K562 (cell line): ENCODE measurements at regions not wholly inside any gene's neighbourhood (a gene's known extent, or its start where the extent isn't known, plus 50 kb on each side); places are given as distances from the start of the nearest gene placed in this dataset.

Source experiments
- ATAC-seq: fragments of 200-7000 bp; cut with Tn5 transposase; 3 replicates; pipeline ENCODE4 v1.9.1; 2020; ENCODE audit warnings: moderate library complexity
- BruUV-seq: library from RNA; stranded (reverse); fragments of 400-500 nt; replicated peaks from 2 replicates; lab custom pipeline; 2021; lab: Mats Ljungman, UMichigan
- CTCF ChIA-PET: fragments of 300-600 bp; formaldehyde crosslinking; extraction: SDS; loops from one replicate; lab custom pipeline; 2021; ENCODE audit warnings: low intra/inter-chr PET ratio; lab: Yijun Ruan, JAX
- POLR2A ChIA-PET: fragments of 300-600, 350-650 bp; sonication (Branson Sonifier 250); formaldehyde crosslinking; extraction: SDS; loops from one replicate; lab custom pipeline; 2021; ENCODE audit warnings: antibody characterized with exemption, inconsistent platforms; lab: Yijun Ruan, JAX
- DNase-seq, 4 experiments: peaks; one replicate each; pipeline versions ENCODE4 v3.0.0 to v3.0.0-alpha.2; 2011 to 2018; ENCODE audit warnings: low spot score in 3 of 4, mixed read lengths in 3 of 4; ENCODE audit errors: extremely low read depth in 1 of 4
- FAIRE-seq: peaks from 2 replicates; lab custom pipeline; 2011; peaks lifted over from hg19 to GRCh38; lab: Jason Lieb, UNC
- H2AFZ ChIP-seq: 2 replicates; pipeline ENCODE4 v1.6.0; 2011; ENCODE audit warnings: low read depth, low read length, control low read depth, inconsistent platforms
- H3K27ac ChIP-seq: fragments of 200-600 bp; 3 replicates; pipeline ENCODE4 v1.8.0; 2011; ENCODE audit warnings: low read depth, mild to moderate bottlenecking, control low read depth, inconsistent platforms, low read length, moderate library complexity, mixed read lengths; ENCODE audit errors: extremely low read depth
- H3K27me3 ChIP-seq, 2 experiments: fragments of 300-600 bp in 1 of 2; 2 replicates in 1 of 2; 3 replicates in 1 of 2; pipeline versions ENCODE4 v1.6.0 to v1.8.0; 2011; ENCODE audit warnings: inconsistent platforms in 2 of 2, low read length in 2 of 2, mild to moderate bottlenecking in 1 of 2, mixed read lengths in 1 of 2, moderate library complexity in 1 of 2; ENCODE audit not compliant: control insufficient read depth in 2 of 2, insufficient read depth in 2 of 2
- H3K36me3 ChIP-seq: fragments of 300-600 bp; 3 replicates; pipeline ENCODE4 v1.8.0; 2011; ENCODE audit warnings: mild to moderate bottlenecking, low read length, inconsistent platforms; ENCODE audit not compliant: control insufficient read depth, insufficient read depth
- H3K4me1 ChIP-seq, 2 experiments: fragments of 200-600 bp in 1 of 2; replicated peaks in 1 of 2; 2 replicates in 1 of 2; 3 replicates in 1 of 2; pipeline versions ENCODE4 v1.5.1 to v1.8.0; 2011; ENCODE audit warnings: inconsistent platforms in 2 of 2, low read length in 2 of 2, mild to moderate bottlenecking in 1 of 2, mixed read lengths in 1 of 2, moderate library complexity in 1 of 2; ENCODE audit not compliant: control insufficient read depth in 2 of 2, insufficient read depth in 2 of 2
- H3K4me2 ChIP-seq: 2 replicates; pipeline ENCODE4 v1.6.1; 2011; ENCODE audit warnings: low read length, control low read depth, inconsistent platforms, mixed read lengths; ENCODE audit not compliant: insufficient read depth
- H3K4me3 ChIP-seq: fragments of 200-600 bp; sonication (generic), shearing (Covaris generic); 2 replicates; pipeline ENCODE4 v1.5.1; 2016; ENCODE audit warnings: control low read depth, inconsistent platforms
- H3K79me2 ChIP-seq: fragments of 200-600 bp; 3 replicates; pipeline ENCODE4 v1.8.0; 2011; ENCODE audit warnings: low read length, inconsistent platforms; ENCODE audit not compliant: control insufficient read depth, insufficient read depth
- H3K9ac ChIP-seq, 2 experiments: 2 replicates each; pipeline versions ENCODE4 v1.6.0 to v1.6.1; 2011; ENCODE audit warnings: low read depth in 2 of 2, low read length in 2 of 2, control low read depth in 1 of 2, inconsistent platforms in 1 of 2, mild to moderate bottlenecking in 1 of 2, mixed read lengths in 1 of 2; ENCODE audit not compliant: insufficient read depth in 1 of 2
- H3K9me1 ChIP-seq: one replicate; pipeline ENCODE4 v1.6.0; 2011; ENCODE audit warnings: inconsistent platforms, mild to moderate bottlenecking, low read length, moderate library complexity; ENCODE audit not compliant: control insufficient read depth, insufficient read depth
- H3K9me3 ChIP-seq: replicated peaks from 2 replicates; pipeline ENCODE4 v1.5.1; 2011; ENCODE audit warnings: low read depth, low read length, inconsistent platforms; ENCODE audit not compliant: control insufficient read depth, insufficient read depth
- H4K20me1 ChIP-seq: replicated peaks from 2 replicates; pipeline ENCODE4 v1.6.1; 2011; ENCODE audit warnings: low read length, inconsistent platforms, mixed read lengths; ENCODE audit not compliant: control insufficient read depth, insufficient read depth
- BCOR ChIP-seq: fragments of 450-650 bp; IDR thresholded peaks from 2 replicates; pipeline ENCODE4 v1.6.1; 2016
- BRF1 ChIP-seq: IDR thresholded peaks from 3 replicates; pipeline ENCODE4 v1.6.1; 2011; ENCODE audit warnings: borderline replicate concordance, mild to moderate bottlenecking; ENCODE audit not compliant: insufficient read length; ENCODE audit errors: extremely low read depth
- CBX8 ChIP-seq: fragments of 200-600 bp; sonication (generic); IDR thresholded peaks from 2 replicates; pipeline ENCODE4 v1.6.1; 2012; ENCODE audit warnings: borderline replicate concordance, mixed run types, low read depth, mild to moderate bottlenecking, moderate library complexity, mixed read lengths, low read length, control low read depth, inconsistent platforms; ENCODE audit not compliant: poor library complexity, severe bottlenecking; ENCODE audit errors: extremely low read depth
- CREM ChIP-seq: IDR thresholded peaks from 2 replicates; pipeline ENCODE4 v1.6.1; 2014; ENCODE audit warnings: antibody characterized with exemption, low read depth
- DMBX1 ChIP-seq: fragments of 250-450 bp; sonication (Bioruptor Pico); IDR thresholded peaks from 2 replicates; pipeline ENCODE4 v1.8.0; 2022; ENCODE audit warnings: inconsistent platforms, mild to moderate bottlenecking, moderate library complexity, borderline replicate concordance
- NFYB ChIP-seq: IDR thresholded peaks from 2 replicates; pipeline ENCODE4 v1.6.1; 2011; ENCODE audit warnings: mild to moderate bottlenecking, moderate library complexity; ENCODE audit not compliant: insufficient read length; ENCODE audit errors: extremely low read depth
- NR2F6 ChIP-seq: fragments of 450-650 bp; formaldehyde crosslinking; IDR thresholded peaks from 2 replicates; pipeline ENCODE4 v1.4.0; 2020; ENCODE audit warnings: mild to moderate bottlenecking
- RNF2 ChIP-seq: sonication (generic); IDR thresholded peaks from 2 replicates; pipeline ENCODE4 v1.6.1; 2016
- SP1 ChIP-seq: sonication (generic); formaldehyde crosslinking; IDR thresholded peaks from 2 replicates; pipeline ENCODE4 v1.8.1; 2022; ENCODE audit warnings: mild to moderate bottlenecking, missing genetic modification reagents
- ZNF12 ChIP-seq: sonication (generic); formaldehyde crosslinking; IDR thresholded peaks from 2 replicates; pipeline ENCODE4 v1.4.0; 2020; ENCODE audit warnings: mild to moderate bottlenecking, missing genetic modification reagents
- ZNF277 ChIP-seq: fragments of 250-450 bp; sonication (Bioruptor Pico); IDR thresholded peaks from 2 replicates; pipeline ENCODE4 v1.8.0; 2022; ENCODE audit warnings: inconsistent platforms, mild to moderate bottlenecking, moderate library complexity, borderline replicate concordance
- ZNF589 ChIP-seq: fragments of 200-800 bp; sonication (Bioruptor generic); IDR thresholded peaks from 2 replicates; pipeline ENCODE4 v1.6.1; 2016; ENCODE audit warnings: low read depth, missing genetic modification characterization, missing compliant biosample characterization
- WGBS: fragments of 100-300 bp; shearing (Covaris generic); methylation state at CpG from one replicate; pipeline ENCODE4 v1.1.6; 2016; ENCODE audit warnings: low coverage, mixed read lengths; ENCODE audit not compliant: insufficient coverage; ENCODE audit errors: missing lambda C conversion rate; 5-methylcytosine and 5-hydroxymethylcytosine counted together
- in situ Hi-C: fragments of 300-500 bp; cut with MboI; formaldehyde crosslinking; loops from 4 replicates; pipeline ENCODE4 v1.15.0; 2018; ENCODE audit warnings: inconsistent platforms, mixed read lengths
- intact Hi-C: fragments of 100-400 bp; cut with micrococcal nuclease; formaldehyde crosslinking; loops from 2 replicates; pipeline ENCODE4 v1.14.2; 2022
- TF ChIP-seq, protein P1 (sequence below), 2 experiments: IDR thresholded peaks in 1 of 2; conservative IDR thresholded peaks in 1 of 2; 2 replicates each; pipeline ENCODE4 v1.6.1; 2016; ENCODE audit warnings: low read depth in 2 of 2, mild to moderate bottlenecking in 1 of 2, missing compliant biosample characterization in 1 of 2, missing genetic modification characterization in 1 of 2, moderate library complexity in 1 of 2

DNA sequence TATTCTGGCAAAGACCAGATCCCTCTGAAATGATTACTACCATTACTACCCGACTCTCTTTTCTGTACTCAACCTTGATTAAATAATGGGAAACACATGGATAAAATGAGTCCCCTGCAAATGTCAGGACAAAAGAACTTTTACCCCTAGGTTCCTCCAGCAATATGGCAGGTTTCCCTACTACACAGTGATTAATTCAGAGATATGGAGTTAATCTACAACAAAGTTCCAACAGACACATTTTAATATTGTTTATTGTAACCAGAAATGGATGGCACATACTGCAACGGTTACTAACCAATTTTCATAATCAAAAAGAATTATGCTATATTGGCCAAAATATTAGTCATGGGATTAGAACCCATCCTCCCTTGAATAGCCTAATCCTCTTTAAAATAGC, 294.8 kb downstream of the ATPSCKMT start:
- FAIRE-seq (no peak), DNase-seq (no peak), ATAC-seq (no peak)
- H2AFZ ChIP-seq = no peak overlapping the region
- no peaks in the 10 kb centered on the region for H3K4me1 ChIP-seq
- no peaks in the 10 kb centered on the region; a peak in 1 of 5 replicates for H3K27me3 ChIP-seq
- POLR2A ChIA-PET = no interaction called here
- no peaks in the 10 kb centered on the region for H3K36me3 ChIP-seq
- no peaks in the 10 kb centered on the region for H4K20me1 ChIP-seq
- no peaks in the 10 kb centered on the region for H3K79me2 ChIP-seq
- intact Hi-C loops = no loop called here
- H3K9me3 ChIP-seq = no peaks in the 10 kb centered on the region
- CTCF ChIA-PET = interaction anchor here (0.6 kb wide), 1 partner anchor 95 kb away, joined by 3 read pairs; no protein-coding TSS in a partner anchor
- no peak overlapping the region for H3K27ac ChIP-seq
- H3K9me1 ChIP-seq = no peaks in the 10 kb centered on the region
- no TSS peak for BruUV-seq
- H3K4me2 ChIP-seq = no peak overlapping the region
- H3K4me3 ChIP-seq = no peak overlapping the region
- H3K9ac ChIP-seq = no peak overlapping the region
- TF ChIP-seq ZNF12 (CRISPR knock-in tag) (no peak), BRF1 (no peak), ZNF589 (CRISPR knock-in tag) (no peak), CBX8 (no peak), NR2F6 (no peak), DMBX1 (no peak)
- TF ChIP-seq, all 486 proteins: peak for 0
- in situ Hi-C loops = no loop called here
- WGBS = 0% methylated on average over 2 of the region's 2 CpGs

GRCh38 chr5:9953691-9954090, 296.0 kb downstream of the ATPSCKMT start:
- FAIRE-seq (no peak), DNase-seq (no peak), ATAC-seq (no peak)
- intact Hi-C loops = no loop called here
- ChIA-PET POLR2A (no interaction called here), CTCF (no interaction called here)
- Histone ChIP-seq H3K4me1 (no peaks in the 10 kb centered on the region), H3K27me3 (no peaks in the 10 kb centered on the region; a peak in 1 of 5 replicates), H3K9me1 (no peaks in the 10 kb centered on the region), H3K4me2 (no peak overlapping the region), H3K4me3 (no peak overlapping the region), H3K27ac (no peak overlapping the region), H3K9me3 (no peaks in the 10 kb centered on the region), H3K9ac (no peak overlapping the region), H2AFZ (no peak overlapping the region), H4K20me1 (no peaks in the 10 kb centered on the region), H3K79me2 (no peaks in the 10 kb centered on the region), H3K36me3 (no peaks in the 10 kb centered on the region)
- in situ Hi-C loops = no loop called here
- WGBS = 0% methylated on average over 2 of the region's 2 CpGs
- no TSS peak for BruUV-seq
- TF ChIP-seq, protein P1, sequence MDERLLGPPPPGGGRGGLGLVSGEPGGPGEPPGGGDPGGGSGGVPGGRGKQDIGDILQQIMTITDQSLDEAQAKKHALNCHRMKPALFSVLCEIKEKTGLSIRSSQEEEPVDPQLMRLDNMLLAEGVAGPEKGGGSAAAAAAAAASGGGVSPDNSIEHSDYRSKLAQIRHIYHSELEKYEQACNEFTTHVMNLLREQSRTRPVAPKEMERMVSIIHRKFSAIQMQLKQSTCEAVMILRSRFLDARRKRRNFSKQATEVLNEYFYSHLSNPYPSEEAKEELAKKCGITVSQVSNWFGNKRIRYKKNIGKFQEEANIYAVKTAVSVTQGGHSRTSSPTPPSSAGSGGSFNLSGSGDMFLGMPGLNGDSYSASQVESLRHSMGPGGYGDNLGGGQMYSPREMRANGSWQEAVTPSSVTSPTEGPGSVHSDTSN (CRISPR knock-in tag; IDR thresholded peaks at IDR 0.05; ENCODE audit: low read depth) = no peak
- TF ChIP-seq, protein P1 (tag; conservative IDR thresholded peaks at IDR 0.05; ENCODE audit: low read depth) = no peak
- no peak for TF ChIP-seq RNF2
- TF ChIP-seq ZNF277 = no peak
- TF ChIP-seq SP1 = no peak
- no peak for TF ChIP-seq CREM
- no peak for TF ChIP-seq BCOR
- TF ChIP-seq NFYB = no peak
